ENCODE measurements at regions not wholly inside any gene's neighbourhood (a gene's known extent, or its start where the extent isn't known, plus 50 kb on each side); places are given as distances from the start of the nearest gene placed in this dataset.

DNA sequence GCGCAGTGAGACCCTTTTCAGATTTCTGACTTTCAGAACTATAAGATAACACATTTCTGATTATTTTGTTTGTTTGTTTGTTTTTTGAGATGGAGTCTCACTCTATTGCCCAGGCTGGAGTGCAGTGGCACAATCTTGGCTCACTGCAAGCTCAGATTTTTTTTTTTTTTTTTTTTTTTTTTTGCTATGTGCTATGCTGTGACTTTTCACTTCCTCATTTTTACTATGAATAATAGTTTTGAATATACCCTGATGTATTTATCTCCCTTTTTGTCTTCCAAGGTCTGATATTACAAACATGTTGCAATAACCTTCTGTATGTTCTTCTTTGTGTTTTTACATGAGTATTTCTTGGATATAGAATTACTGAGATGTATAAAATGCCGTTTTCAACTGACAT is 658.7 kb upstream of the SEL1L start:
- Histone ChIP-seq H3K27ac (no peak overlapping the region), H3K9me3 (peaks cover 4% of the 10 kb centered on the region), H3K4me3 (no peak overlapping the region), H3K4me1 (no peaks in the 10 kb centered on the region), H3K27me3 (no peaks in the 10 kb centered on the region), H3K36me3 (no peaks in the 10 kb centered on the region)
- DNase-seq (ENCODE audit: extremely low spot score in 2 of 2), result no peak
- TF ChIP-seq, protein P1, sequence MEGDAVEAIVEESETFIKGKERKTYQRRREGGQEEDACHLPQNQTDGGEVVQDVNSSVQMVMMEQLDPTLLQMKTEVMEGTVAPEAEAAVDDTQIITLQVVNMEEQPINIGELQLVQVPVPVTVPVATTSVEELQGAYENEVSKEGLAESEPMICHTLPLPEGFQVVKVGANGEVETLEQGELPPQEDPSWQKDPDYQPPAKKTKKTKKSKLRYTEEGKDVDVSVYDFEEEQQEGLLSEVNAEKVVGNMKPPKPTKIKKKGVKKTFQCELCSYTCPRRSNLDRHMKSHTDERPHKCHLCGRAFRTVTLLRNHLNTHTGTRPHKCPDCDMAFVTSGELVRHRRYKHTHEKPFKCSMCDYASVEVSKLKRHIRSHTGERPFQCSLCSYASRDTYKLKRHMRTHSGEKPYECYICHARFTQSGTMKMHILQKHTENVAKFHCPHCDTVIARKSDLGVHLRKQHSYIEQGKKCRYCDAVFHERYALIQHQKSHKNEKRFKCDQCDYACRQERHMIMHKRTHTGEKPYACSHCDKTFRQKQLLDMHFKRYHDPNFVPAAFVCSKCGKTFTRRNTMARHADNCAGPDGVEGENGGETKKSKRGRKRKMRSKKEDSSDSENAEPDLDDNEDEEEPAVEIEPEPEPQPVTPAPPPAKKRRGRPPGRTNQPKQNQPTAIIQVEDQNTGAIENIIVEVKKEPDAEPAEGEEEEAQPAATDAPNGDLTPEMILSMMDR (IDR thresholded peaks at IDR 0.05), result no peak
- TF ChIP-seq POLR2AphosphoS5 (IDR thresholded peaks at IDR 0.05; ENCODE audit: insufficient read depth in 1 of 2, low read depth in 1 of 2), result no peak
- no peak for TF ChIP-seq POLR2A (IDR thresholded peaks at IDR 0.05)
- intact Hi-C loops (cut with DNase I), result no loop called here

DNA sequence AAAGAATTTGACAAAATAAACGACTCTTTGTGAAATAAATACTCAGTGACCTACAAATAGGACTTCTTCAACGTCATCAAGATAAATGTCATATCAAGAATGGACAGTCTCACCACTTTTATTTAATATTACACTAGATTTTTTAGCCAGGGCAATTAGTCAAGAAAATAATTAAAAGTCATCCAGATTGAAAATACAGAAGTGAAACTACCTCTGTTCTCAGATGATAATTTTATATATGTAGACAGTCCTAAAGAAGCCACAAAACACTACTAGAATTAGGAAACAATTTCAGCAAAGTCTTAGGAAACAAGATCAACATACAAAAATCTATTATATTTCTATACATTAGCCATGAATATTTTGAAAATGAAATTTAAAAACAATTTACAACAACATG is 689.6 kb upstream of the SEL1L start:
- intact Hi-C loops (cut with DNase I), result no loop called here
- TF ChIP-seq POLR2A (IDR thresholded peaks at IDR 0.05) (no peak), POLR2AphosphoS5 (IDR thresholded peaks at IDR 0.05; ENCODE audit: insufficient read depth in 1 of 2, low read depth in 1 of 2) (no peak)
- TF ChIP-seq, protein P1 (IDR thresholded peaks at IDR 0.05), result no peak

DNA sequence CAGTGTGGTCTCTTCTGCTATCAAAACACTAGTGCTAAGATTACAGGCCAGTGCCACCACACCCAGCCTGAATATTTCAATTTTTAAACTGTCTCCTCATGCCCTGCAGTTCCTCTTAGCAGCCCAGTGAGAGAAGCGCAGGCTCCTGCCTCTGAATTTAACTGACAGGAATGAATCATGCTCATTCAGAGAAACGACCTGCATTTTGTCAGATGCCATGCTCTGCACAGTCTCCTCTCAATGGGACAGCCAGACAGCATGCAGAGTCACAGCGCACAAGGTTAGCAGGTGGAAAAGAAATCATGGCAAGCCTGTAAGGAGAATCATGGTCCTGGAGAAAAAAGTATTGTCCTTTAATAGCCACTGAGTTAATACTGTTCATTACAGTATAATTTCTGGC is 691.0 kb upstream of the SEL1L start:
- no peak overlapping the region for H3K27ac ChIP-seq
- intact Hi-C loops (cut with DNase I), result no loop called here
- no peaks in the 10 kb centered on the region for H3K4me1 ChIP-seq
- no peak for TF ChIP-seq POLR2AphosphoS5 (IDR thresholded peaks at IDR 0.05; ENCODE audit: insufficient read depth in 1 of 2, low read depth in 1 of 2)
- no peak for TF ChIP-seq POLR2A (IDR thresholded peaks at IDR 0.05)
- TF ChIP-seq, protein P1 (IDR thresholded peaks at IDR 0.05), result no peak
- no peak overlapping the region for H3K4me3 ChIP-seq
- DNase-seq (ENCODE audit: extremely low spot score in 2 of 2), result no peak
- H3K9me3 ChIP-seq, result no peaks in the 10 kb centered on the region
- no peaks in the 10 kb centered on the region for H3K27me3 ChIP-seq
- no peaks in the 10 kb centered on the region for H3K36me3 ChIP-seq

More for the DNA sequence above, 689.6 kb upstream of the SEL1L start:
- DNase-seq (ENCODE audit: extremely low spot score in 2 of 2), result no peak
- no peaks in the 10 kb centered on the region for H3K36me3 ChIP-seq
- H3K4me1 ChIP-seq, result no peaks in the 10 kb centered on the region
- H3K4me3 ChIP-seq, result no peak overlapping the region
- H3K9me3 ChIP-seq, result no peaks in the 10 kb centered on the region
- no peaks in the 10 kb centered on the region for H3K27me3 ChIP-seq
- no peak overlapping the region for H3K27ac ChIP-seq

GRCh38 chr14:82230748-82231147 is 697.1 kb upstream of the SEL1L start:
- DNase-seq (ENCODE audit: extremely low spot score in 2 of 2), result no peak
- intact Hi-C loops (cut with DNase I), result no loop called here
- no peaks in the 10 kb centered on the region for H3K4me1 ChIP-seq
- no peaks in the 10 kb centered on the region for H3K36me3 ChIP-seq
- TF ChIP-seq, protein P1 (IDR thresholded peaks at IDR 0.05), result no peak
- TF ChIP-seq POLR2AphosphoS5 (IDR thresholded peaks at IDR 0.05; ENCODE audit: insufficient read depth in 1 of 2, low read depth in 1 of 2) (no peak), POLR2A (IDR thresholded peaks at IDR 0.05) (no peak)
- no peaks in the 10 kb centered on the region for H3K9me3 ChIP-seq
- no peak overlapping the region for H3K27ac ChIP-seq
- no peak overlapping the region for H3K4me3 ChIP-seq
- no peaks in the 10 kb centered on the region for H3K27me3 ChIP-seq

DNA sequence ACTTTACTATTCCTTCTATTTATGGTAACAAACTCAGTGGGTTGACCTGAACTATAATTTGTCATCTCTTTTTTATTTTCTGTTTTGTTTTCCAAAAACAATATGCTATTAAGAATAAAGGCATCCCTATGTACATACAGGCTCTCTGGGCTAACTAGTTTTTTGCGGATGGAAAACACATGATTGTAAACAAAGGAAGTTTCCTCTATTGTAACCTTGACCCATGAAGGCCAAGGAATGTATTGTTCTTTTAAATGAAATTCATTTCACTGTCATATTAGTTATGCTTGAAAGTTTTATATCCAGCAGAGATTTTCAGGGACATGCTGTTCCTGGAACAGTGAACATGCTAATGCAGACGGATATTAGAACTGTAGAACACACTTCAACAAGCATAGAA is 705.0 kb upstream of the SEL1L start:
- no peak overlapping the region for H3K27ac ChIP-seq
- no peak overlapping the region for H3K4me3 ChIP-seq
- DNase-seq (ENCODE audit: extremely low spot score in 2 of 2), result no peak
- no peaks in the 10 kb centered on the region for H3K36me3 ChIP-seq
- H3K27me3 ChIP-seq, result no peaks in the 10 kb centered on the region
- no peaks in the 10 kb centered on the region for H3K4me1 ChIP-seq
- H3K9me3 ChIP-seq, result no peaks in the 10 kb centered on the region
- TF ChIP-seq POLR2A (IDR thresholded peaks at IDR 0.05) (no peak), POLR2AphosphoS5 (IDR thresholded peaks at IDR 0.05; ENCODE audit: insufficient read depth in 1 of 2, low read depth in 1 of 2) (no peak)
- TF ChIP-seq, protein P1 (IDR thresholded peaks at IDR 0.05), result no peak
- intact Hi-C loops (cut with DNase I), result no loop called here

Data from vagina (tissue), 2 donors.